ENCODE measurements at regions not wholly inside any gene's neighbourhood (a gene's known extent, or its start where the extent isn't known, plus 50 kb on each side); places are given as distances from the start of the nearest gene placed in this dataset.

GRCh38 chr1:104785575-104786187 lies 1036.0 kb downstream of the AMY1C start:
- H3K27me3 ChIP-seq (ENCODE audit: control insufficient read depth in 1 of 2, insufficient read depth in 2 of 2, low read length in 2 of 2) = no peaks in the 10 kb centered on the region
- no peaks in the 10 kb centered on the region for H3K9me3 ChIP-seq (ENCODE audit: low read length)
- H3K4me1 ChIP-seq (ENCODE audit: insufficient read depth, low read length) = no peaks in the 10 kb centered on the region
- H3K4me3 ChIP-seq (ENCODE audit: low read depth in 1 of 2, low read length in 2 of 2) = no peak overlapping the region
- no peak overlapping the region for H3K27ac ChIP-seq (ENCODE audit: low read depth, low read length)
- no peaks in the 10 kb centered on the region for H3K36me3 ChIP-seq (ENCODE audit: insufficient read depth, low read length)
- no peak overlapping the region for H3K9ac ChIP-seq (ENCODE audit: low read length)

GRCh38 chr1:104787866-104788510 lies 1038.3 kb downstream of the AMY1C start:
- H3K27ac ChIP-seq (ENCODE audit: low read depth, low read length) = no peak overlapping the region
- no peak overlapping the region for H3K4me3 ChIP-seq (ENCODE audit: low read depth in 1 of 2, low read length in 2 of 2)
- H3K9ac ChIP-seq (ENCODE audit: low read length) = no peak overlapping the region
- H3K4me1 ChIP-seq (ENCODE audit: insufficient read depth, low read length) = no peaks in the 10 kb centered on the region
- H3K27me3 ChIP-seq (ENCODE audit: control insufficient read depth in 1 of 2, insufficient read depth in 2 of 2, low read length in 2 of 2) = no peaks in the 10 kb centered on the region
- H3K9me3 ChIP-seq (ENCODE audit: low read length) = no peaks in the 10 kb centered on the region
- H3K36me3 ChIP-seq (ENCODE audit: insufficient read depth, low read length) = no peaks in the 10 kb centered on the region

GRCh38 chr1:104791030-104791429 lies 1041.3 kb downstream of the AMY1C start:
- Histone ChIP-seq H3K9ac (ENCODE audit: low read length) (no peak overlapping the region), H3K4me3 (ENCODE audit: low read depth in 1 of 2, low read length in 2 of 2) (no peak overlapping the region), H3K27me3 (ENCODE audit: control insufficient read depth in 1 of 2, insufficient read depth in 2 of 2, low read length in 2 of 2) (no peaks in the 10 kb centered on the region), H3K9me3 (ENCODE audit: low read length) (no peaks in the 10 kb centered on the region), H3K4me1 (ENCODE audit: insufficient read depth, low read length) (no peaks in the 10 kb centered on the region), H3K36me3 (ENCODE audit: insufficient read depth, low read length) (no peaks in the 10 kb centered on the region), H3K27ac (ENCODE audit: low read depth, low read length) (no peak overlapping the region)

GRCh38 chr1:104794035-104794434 lies 1044.3 kb downstream of the AMY1C start:
- Histone ChIP-seq H3K9ac (ENCODE audit: low read length) (no peak overlapping the region), H3K27me3 (ENCODE audit: control insufficient read depth in 1 of 2, insufficient read depth in 2 of 2, low read length in 2 of 2) (no peaks in the 10 kb centered on the region), H3K4me3 (ENCODE audit: low read depth in 1 of 2, low read length in 2 of 2) (no peak overlapping the region), H3K9me3 (ENCODE audit: low read length) (no peaks in the 10 kb centered on the region), H3K36me3 (ENCODE audit: insufficient read depth, low read length) (no peaks in the 10 kb centered on the region), H3K4me1 (ENCODE audit: insufficient read depth, low read length) (no peaks in the 10 kb centered on the region), H3K27ac (ENCODE audit: low read depth, low read length) (no peak overlapping the region)

- Histone ChIP-seq H3K27me3 (ENCODE audit: control insufficient read depth in 1 of 2, insufficient read depth in 2 of 2, low read length in 2 of 2) (no peaks in the 10 kb centered on the region), H3K27ac (ENCODE audit: low read depth, low read length) (no peak overlapping the region), H3K4me3 (ENCODE audit: low read depth in 1 of 2, low read length in 2 of 2) (no peak overlapping the region), H3K9me3 (ENCODE audit: low read length) (no peaks in the 10 kb centered on the region), H3K9ac (ENCODE audit: low read length) (no peak overlapping the region), H3K4me1 (ENCODE audit: insufficient read depth, low read length) (no peaks in the 10 kb centered on the region), H3K36me3 (ENCODE audit: insufficient read depth, low read length) (no peaks in the 10 kb centered on the region)
Observed at GRCh38 chr1:104795931-104796330, 1046.2 kb downstream of the AMY1C start.

GRCh38 chr1:104797982-104798381 lies 1048.3 kb downstream of the AMY1C start:
- no peak overlapping the region for H3K4me3 ChIP-seq (ENCODE audit: low read depth in 1 of 2, low read length in 2 of 2)
- H3K27ac ChIP-seq (ENCODE audit: low read depth, low read length) = no peak overlapping the region
- H3K9ac ChIP-seq (ENCODE audit: low read length) = no peak overlapping the region
- H3K4me1 ChIP-seq (ENCODE audit: insufficient read depth, low read length) = no peaks in the 10 kb centered on the region
- H3K9me3 ChIP-seq (ENCODE audit: low read length) = no peaks in the 10 kb centered on the region
- no peaks in the 10 kb centered on the region for H3K36me3 ChIP-seq (ENCODE audit: insufficient read depth, low read length)
- no peaks in the 10 kb centered on the region for H3K27me3 ChIP-seq (ENCODE audit: control insufficient read depth in 1 of 2, insufficient read depth in 2 of 2, low read length in 2 of 2)

GRCh38 chr1:104801344-104801743 lies 1051.6 kb downstream of the AMY1C start:
- H3K4me1 ChIP-seq (ENCODE audit: insufficient read depth, low read length) = no peaks in the 10 kb centered on the region
- H3K9ac ChIP-seq (ENCODE audit: low read length) = no peak overlapping the region
- no peak overlapping the region for H3K4me3 ChIP-seq (ENCODE audit: low read depth in 1 of 2, low read length in 2 of 2)
- H3K27ac ChIP-seq (ENCODE audit: low read depth, low read length) = no peak overlapping the region
- no peaks in the 10 kb centered on the region for H3K36me3 ChIP-seq (ENCODE audit: insufficient read depth, low read length)
- no peaks in the 10 kb centered on the region for H3K9me3 ChIP-seq (ENCODE audit: low read length)
- H3K27me3 ChIP-seq (ENCODE audit: control insufficient read depth in 1 of 2, insufficient read depth in 2 of 2, low read length in 2 of 2) = no peaks in the 10 kb centered on the region

- no peaks in the 10 kb centered on the region for H3K36me3 ChIP-seq (ENCODE audit: insufficient read depth, low read length)
- H3K9ac ChIP-seq (ENCODE audit: low read length) = no peak overlapping the region
- H3K4me3 ChIP-seq (ENCODE audit: low read depth in 1 of 2, low read length in 2 of 2) = no peak overlapping the region
- H3K9me3 ChIP-seq (ENCODE audit: low read length) = no peaks in the 10 kb centered on the region
- H3K27ac ChIP-seq (ENCODE audit: low read depth, low read length) = no peak overlapping the region
- no peaks in the 10 kb centered on the region for H3K4me1 ChIP-seq (ENCODE audit: insufficient read depth, low read length)
- no peaks in the 10 kb centered on the region for H3K27me3 ChIP-seq (ENCODE audit: control insufficient read depth in 1 of 2, insufficient read depth in 2 of 2, low read length in 2 of 2)
Observed at GRCh38 chr1:104804147-104804546, 1054.4 kb downstream of the AMY1C start.

GRCh38 chr1:104807590-104807989 lies 1057.9 kb downstream of the AMY1C start:
- Histone ChIP-seq H3K9ac (ENCODE audit: low read length) (no peak overlapping the region), H3K27me3 (ENCODE audit: control insufficient read depth in 1 of 2, insufficient read depth in 2 of 2, low read length in 2 of 2) (no peaks in the 10 kb centered on the region), H3K9me3 (ENCODE audit: low read length) (no peaks in the 10 kb centered on the region), H3K4me3 (ENCODE audit: low read depth in 1 of 2, low read length in 2 of 2) (no peak overlapping the region), H3K36me3 (ENCODE audit: insufficient read depth, low read length) (no peaks in the 10 kb centered on the region), H3K27ac (ENCODE audit: low read depth, low read length) (no peak overlapping the region), H3K4me1 (ENCODE audit: insufficient read depth, low read length) (no peaks in the 10 kb centered on the region)

- no peaks in the 10 kb centered on the region for H3K36me3 ChIP-seq (ENCODE audit: insufficient read depth, low read length)
- no peaks in the 10 kb centered on the region for H3K9me3 ChIP-seq (ENCODE audit: low read length)
- no peak overlapping the region for H3K4me3 ChIP-seq (ENCODE audit: low read depth in 1 of 2, low read length in 2 of 2)
- no peaks in the 10 kb centered on the region for H3K27me3 ChIP-seq (ENCODE audit: control insufficient read depth in 1 of 2, insufficient read depth in 2 of 2, low read length in 2 of 2)
- H3K4me1 ChIP-seq (ENCODE audit: insufficient read depth, low read length) = no peaks in the 10 kb centered on the region
- H3K27ac ChIP-seq (ENCODE audit: low read depth, low read length) = no peak overlapping the region
- no peak overlapping the region for H3K9ac ChIP-seq (ENCODE audit: low read length)
Observed at GRCh38 chr1:104825401-104825800, 1075.7 kb downstream of the AMY1C start.

GRCh38 chr1:104830534-104830933 lies 1080.8 kb downstream of the AMY1C start:
- H3K9ac ChIP-seq (ENCODE audit: low read length) = no peak overlapping the region
- H3K4me3 ChIP-seq (ENCODE audit: low read depth in 1 of 2, low read length in 2 of 2) = no peak overlapping the region
- H3K27ac ChIP-seq (ENCODE audit: low read depth, low read length) = no peak overlapping the region
- H3K36me3 ChIP-seq (ENCODE audit: insufficient read depth, low read length) = no peaks in the 10 kb centered on the region
- no peaks in the 10 kb centered on the region for H3K4me1 ChIP-seq (ENCODE audit: insufficient read depth, low read length)
- no peaks in the 10 kb centered on the region for H3K9me3 ChIP-seq (ENCODE audit: low read length)
- H3K27me3 ChIP-seq (ENCODE audit: control insufficient read depth in 1 of 2, insufficient read depth in 2 of 2, low read length in 2 of 2) = no peaks in the 10 kb centered on the region

GRCh38 chr1:104852151-104852550 lies 1102.5 kb downstream of the AMY1C start:
- Histone ChIP-seq H3K4me3 (ENCODE audit: low read depth in 1 of 2, low read length in 2 of 2) (no peak overlapping the region), H3K27me3 (ENCODE audit: control insufficient read depth in 1 of 2, insufficient read depth in 2 of 2, low read length in 2 of 2) (no peaks in the 10 kb centered on the region), H3K9me3 (ENCODE audit: low read length) (no peaks in the 10 kb centered on the region), H3K27ac (ENCODE audit: low read depth, low read length) (no peak overlapping the region), H3K36me3 (ENCODE audit: insufficient read depth, low read length) (no peaks in the 10 kb centered on the region), H3K9ac (ENCODE audit: low read length) (no peak overlapping the region), H3K4me1 (ENCODE audit: insufficient read depth, low read length) (no peaks in the 10 kb centered on the region)

Data from muscle layer of colon (tissue), 2 donors.